GM12874 (cell line): ENCODE measurements at regions not wholly inside any gene's neighbourhood (a gene's known extent, or its start where the extent isn't known, plus 50 kb on each side); places are given as distances from the start of the nearest gene placed in this dataset.

Experiments
- TF ChIP-seq, protein P1 (sequence below): IDR thresholded peaks from 2 replicates; pipeline ENCODE4 v1.5.1; 2011; ENCODE audit warnings: low read depth, mild to moderate bottlenecking, control low read depth, low read length, moderate library complexity; ENCODE audit not compliant: insufficient read depth

DNA sequence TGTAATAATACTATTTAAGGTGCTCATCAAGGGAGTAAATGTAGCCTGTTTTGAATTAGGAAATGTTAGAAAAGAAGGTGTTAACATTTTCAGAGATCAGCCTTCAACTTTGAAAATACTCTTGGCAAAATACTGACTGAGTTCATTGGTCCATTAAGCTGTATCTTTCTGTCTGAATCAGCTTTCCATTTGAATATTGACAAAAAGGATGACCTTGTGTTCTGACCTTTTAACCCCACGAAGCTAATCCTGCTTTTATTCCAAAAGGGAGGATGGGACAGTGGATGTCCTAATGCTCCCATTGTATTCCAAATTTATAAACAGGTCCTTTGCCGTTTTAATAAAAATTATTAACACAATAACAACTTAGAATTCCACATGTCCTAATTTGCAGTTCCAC, 259.7 kb upstream of the NRIP1 start:
- TF ChIP-seq, protein P1, sequence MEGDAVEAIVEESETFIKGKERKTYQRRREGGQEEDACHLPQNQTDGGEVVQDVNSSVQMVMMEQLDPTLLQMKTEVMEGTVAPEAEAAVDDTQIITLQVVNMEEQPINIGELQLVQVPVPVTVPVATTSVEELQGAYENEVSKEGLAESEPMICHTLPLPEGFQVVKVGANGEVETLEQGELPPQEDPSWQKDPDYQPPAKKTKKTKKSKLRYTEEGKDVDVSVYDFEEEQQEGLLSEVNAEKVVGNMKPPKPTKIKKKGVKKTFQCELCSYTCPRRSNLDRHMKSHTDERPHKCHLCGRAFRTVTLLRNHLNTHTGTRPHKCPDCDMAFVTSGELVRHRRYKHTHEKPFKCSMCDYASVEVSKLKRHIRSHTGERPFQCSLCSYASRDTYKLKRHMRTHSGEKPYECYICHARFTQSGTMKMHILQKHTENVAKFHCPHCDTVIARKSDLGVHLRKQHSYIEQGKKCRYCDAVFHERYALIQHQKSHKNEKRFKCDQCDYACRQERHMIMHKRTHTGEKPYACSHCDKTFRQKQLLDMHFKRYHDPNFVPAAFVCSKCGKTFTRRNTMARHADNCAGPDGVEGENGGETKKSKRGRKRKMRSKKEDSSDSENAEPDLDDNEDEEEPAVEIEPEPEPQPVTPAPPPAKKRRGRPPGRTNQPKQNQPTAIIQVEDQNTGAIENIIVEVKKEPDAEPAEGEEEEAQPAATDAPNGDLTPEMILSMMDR = no peak

DNA sequence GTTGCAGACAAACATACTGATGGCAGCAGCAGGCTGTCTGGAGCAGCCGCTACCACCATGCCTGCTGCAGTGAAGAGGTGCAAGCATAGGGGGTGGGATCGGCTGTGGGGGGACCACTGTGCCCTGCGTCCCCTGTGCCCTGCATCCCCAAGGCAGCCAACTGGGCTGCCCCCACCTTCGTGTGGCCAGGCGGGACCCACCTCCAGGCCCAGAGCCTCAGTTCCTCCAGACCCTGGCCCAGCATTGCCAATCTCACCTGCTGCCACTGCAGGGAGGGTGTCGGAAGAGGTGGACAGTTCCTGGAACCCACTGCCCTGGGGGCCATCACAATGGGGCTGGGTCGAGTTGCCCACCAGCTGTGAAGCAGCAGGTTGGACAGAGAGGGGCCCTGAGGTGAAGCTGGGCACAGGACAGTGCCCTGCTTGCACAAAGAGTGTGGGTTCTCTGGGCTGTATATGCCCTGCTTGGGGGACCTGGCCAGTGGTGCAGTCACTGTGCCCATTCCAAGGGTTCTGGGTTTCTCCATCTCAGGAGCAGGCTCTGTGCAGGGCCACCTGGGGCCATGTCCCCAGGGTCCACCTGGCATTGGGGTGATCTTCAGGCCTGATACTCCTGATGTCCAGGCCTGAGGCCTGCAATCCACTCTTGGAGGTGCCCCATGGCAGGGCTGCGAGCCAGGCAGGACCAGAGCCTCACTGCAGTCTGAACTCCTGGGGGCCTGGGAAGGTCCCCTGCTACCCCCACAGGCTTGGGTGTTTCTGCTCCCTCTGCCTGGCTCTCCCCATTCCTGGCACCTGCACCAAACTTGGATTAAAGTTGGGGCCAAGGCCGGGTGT, 261.4 kb upstream of the NRIP1 start:
- TF ChIP-seq, protein P1 = no peak

DNA sequence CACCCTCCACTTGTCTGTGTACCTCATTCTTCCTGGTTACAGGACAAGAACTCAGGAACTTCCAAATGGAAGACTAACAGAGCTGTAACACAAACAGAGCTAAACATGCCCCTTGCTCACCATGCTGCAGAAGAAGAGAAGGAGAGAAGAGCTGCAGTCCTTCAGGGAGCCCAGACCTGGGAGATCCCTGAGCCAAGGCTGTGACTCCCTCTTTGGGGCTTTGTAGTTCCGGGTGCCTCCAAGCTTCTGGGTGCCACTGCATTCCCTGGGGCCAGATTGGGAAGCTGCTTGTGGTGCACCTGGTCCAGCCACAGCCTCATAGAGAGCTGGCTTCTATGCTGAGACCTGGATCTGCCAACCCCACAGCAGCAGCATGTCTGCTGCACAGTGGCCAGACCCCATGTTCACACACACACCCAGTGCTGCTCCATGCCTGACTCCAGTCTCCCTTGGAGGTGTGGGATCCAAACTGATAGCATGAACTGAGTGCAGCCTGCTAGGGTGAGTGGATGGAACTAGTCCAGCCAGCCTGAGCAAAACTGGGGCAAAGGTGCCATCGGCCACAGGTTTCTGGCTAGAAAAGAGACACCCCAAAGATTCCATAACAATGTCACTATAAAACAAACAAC, 263.0 kb upstream of the NRIP1 start:
- TF ChIP-seq, protein P1 = no peak

DNA sequence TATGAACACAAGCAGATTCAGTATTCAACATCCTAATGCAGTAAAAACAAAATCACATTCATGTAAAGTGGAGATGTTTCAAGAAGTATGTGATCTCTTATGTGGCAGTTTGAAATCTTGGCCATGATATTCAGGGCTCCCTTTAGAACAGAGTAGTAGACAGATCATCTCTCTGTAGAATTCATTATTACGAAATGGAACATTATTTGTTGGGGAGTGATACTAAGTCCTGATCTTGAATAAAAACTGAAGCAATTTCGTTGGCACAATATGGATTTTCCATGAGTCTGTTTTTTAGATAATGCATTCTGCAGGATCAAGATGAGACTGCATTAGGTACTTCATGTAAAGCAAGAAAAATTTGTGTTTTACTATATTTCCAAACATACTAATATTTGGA, 264.4 kb upstream of the NRIP1 start:
- TF ChIP-seq, protein P1 = no peak

DNA sequence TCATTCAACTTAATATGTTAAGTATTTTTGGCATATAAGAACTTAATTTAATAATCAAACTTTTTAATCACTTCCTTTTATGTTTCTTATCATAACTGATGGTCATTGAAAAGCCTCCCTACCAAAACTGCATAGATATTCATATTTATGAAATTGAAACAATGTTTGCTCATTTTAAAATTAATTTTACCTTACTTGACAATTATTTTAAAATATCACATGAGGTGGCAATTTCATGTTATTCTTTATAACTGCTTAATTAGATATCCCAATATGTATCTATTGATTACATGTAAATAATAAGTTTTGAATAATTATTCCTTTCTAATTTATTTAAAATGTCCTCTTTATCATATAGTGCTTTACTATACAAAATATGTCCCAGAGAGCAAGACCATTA, 266.1 kb upstream of the NRIP1 start:
- TF ChIP-seq, protein P1 = no peak

DNA sequence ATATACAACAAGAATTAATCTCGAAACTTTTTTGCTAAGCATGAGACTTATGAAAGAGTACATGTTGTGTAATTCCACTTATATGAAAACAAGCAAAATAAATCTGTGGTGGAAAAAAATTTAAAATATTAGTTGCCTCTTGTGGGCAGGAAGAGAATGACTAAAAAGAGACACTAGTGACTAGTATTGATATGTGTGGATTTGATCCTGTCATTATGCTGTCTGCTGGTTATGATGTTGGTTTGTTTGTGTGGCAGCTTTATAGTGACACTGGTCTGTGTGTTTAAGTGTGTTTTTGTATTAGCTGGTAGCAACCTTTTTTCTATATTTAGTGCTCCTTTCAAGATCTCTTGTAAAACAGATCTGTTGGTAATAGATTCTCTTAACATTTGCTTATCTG, 267.8 kb upstream of the NRIP1 start:
- TF ChIP-seq, protein P1 = no peak

DNA sequence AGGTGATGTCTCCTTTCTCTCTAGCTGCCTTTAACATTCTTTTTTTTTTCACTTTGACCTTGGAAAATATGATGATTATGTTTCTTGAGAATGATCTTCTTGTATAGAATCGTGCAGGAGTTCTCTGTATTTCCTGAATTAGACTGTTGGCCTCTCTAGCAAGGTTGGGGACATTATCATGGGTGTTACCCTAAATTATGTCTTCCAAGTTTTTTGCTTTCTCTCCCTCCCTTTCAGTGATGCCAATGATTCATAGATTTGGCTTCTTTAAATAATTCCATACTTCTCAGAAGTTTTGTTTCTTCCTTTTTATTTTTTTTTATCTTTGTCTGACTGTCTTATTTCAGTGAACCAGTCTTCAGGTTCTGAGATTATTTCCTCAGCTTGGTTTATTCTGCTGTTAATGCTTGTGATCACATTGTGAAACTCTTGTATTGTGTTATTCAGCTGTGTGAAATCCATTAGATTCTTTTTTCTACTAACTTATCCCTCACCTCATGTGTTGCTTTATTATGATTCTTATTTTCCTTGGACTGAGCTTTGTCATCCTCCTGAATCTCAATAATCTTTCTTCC, 268.4 kb upstream of the NRIP1 start:
- TF ChIP-seq, protein P1 = no peak
